SU-DHL-6 (cell line): ENCODE measurements at regions not wholly inside any gene's neighbourhood (a gene's known extent, or its start where the extent isn't known, plus 50 kb on each side); places are given as distances from the start of the nearest gene placed in this dataset.

Experiments used
- EZH2phosphoT487 ChIP-seq: fragments of 200-600 bp; sonication (generic), shearing (Covaris generic); conservative IDR thresholded peaks from 2 replicates; pipeline ENCODE4 v1.6.1; 2018; ENCODE audit warnings: mild to moderate bottlenecking, antibody characterized with exemption, low read length, moderate library complexity, mixed read lengths
- TF ChIP-seq, protein P1 (sequence below): fragments of 200-600 bp; sonication (generic); IDR thresholded peaks from one replicate; pipeline ENCODE4 v1.5.1; 2017; ENCODE audit warnings: antibody characterized with exemption, mild to moderate bottlenecking, low read length, moderate library complexity; ENCODE audit not compliant: insufficient read depth, poor library complexity, severe bottlenecking

GRCh38 chr13:34513526-34513925 is 428.5 kb upstream of the NBEA start:
- no peak for TF ChIP-seq EZH2phosphoT487
- TF ChIP-seq, protein P1, sequence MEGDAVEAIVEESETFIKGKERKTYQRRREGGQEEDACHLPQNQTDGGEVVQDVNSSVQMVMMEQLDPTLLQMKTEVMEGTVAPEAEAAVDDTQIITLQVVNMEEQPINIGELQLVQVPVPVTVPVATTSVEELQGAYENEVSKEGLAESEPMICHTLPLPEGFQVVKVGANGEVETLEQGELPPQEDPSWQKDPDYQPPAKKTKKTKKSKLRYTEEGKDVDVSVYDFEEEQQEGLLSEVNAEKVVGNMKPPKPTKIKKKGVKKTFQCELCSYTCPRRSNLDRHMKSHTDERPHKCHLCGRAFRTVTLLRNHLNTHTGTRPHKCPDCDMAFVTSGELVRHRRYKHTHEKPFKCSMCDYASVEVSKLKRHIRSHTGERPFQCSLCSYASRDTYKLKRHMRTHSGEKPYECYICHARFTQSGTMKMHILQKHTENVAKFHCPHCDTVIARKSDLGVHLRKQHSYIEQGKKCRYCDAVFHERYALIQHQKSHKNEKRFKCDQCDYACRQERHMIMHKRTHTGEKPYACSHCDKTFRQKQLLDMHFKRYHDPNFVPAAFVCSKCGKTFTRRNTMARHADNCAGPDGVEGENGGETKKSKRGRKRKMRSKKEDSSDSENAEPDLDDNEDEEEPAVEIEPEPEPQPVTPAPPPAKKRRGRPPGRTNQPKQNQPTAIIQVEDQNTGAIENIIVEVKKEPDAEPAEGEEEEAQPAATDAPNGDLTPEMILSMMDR, result no peak
